ENCODE measurements at regions not wholly inside any gene's neighbourhood (a gene's known extent, or its start where the extent isn't known, plus 50 kb on each side); places are given as distances from the start of the nearest gene placed in this dataset.

- TF ChIP-seq POLR2A (IDR thresholded peaks at IDR 0.05) (no peak), CTCF (IDR thresholded peaks at IDR 0.05) (peak; percentile 45 to 85 (median 64)), POLR2AphosphoS5 (IDR thresholded peaks at IDR 0.05) (no peak)
These were observed 304.7 kb downstream of the FBXO15 start for GRCh38 chr18:73842795-73843394.

Measured in gastroesophageal sphincter (tissue), 3 donors.